HepG2 (cell line): ENCODE measurements at regions not wholly inside any gene's neighbourhood (a gene's known extent, or its start where the extent isn't known, plus 50 kb on each side); places are given as distances from the start of the nearest gene placed in this dataset.

ENCODE experiments used
- ATAC-seq: fragments of 200-7000 bp; cut with Tn5 transposase; 3 replicates; pipeline ENCODE4 v1.9.1; 2020; ENCODE audit warnings: mild to moderate bottlenecking, moderate library complexity
- BruUV-seq: library from RNA; stranded (reverse); fragments of 400-500 nt; replicated peaks from 2 replicates; lab custom pipeline; 2021; lab: Mats Ljungman, UMichigan
- CTCF ChIA-PET: fragments of 300-600 bp; formaldehyde crosslinking; extraction: SDS; loops from one replicate; lab custom pipeline; 2021; ENCODE audit warnings: low total read pairs, inconsistent platforms, low intra/inter-chr PET ratio; lab: Yijun Ruan, JAX
- POLR2A ChIA-PET: fragments of 350-600 bp; sonication (Branson Sonifier 250); formaldehyde crosslinking; loops from one replicate; lab custom pipeline; 2020; ENCODE audit warnings: antibody characterized with exemption, inconsistent platforms; lab: Yijun Ruan, JAX
- DNase-seq: peaks from one replicate; pipeline ENCODE4 v3.0.0-alpha.2; 2015; ENCODE audit warnings: low spot score
- FAIRE-seq: peaks from 3 replicates; lab custom pipeline; 2011; peaks lifted over from hg19 to GRCh38; lab: Jason Lieb, UNC
- H2AFZ ChIP-seq: one replicate; pipeline ENCODE4 v1.6.1; 2011; ENCODE audit warnings: low read length, inconsistent platforms
- H3K27ac ChIP-seq: fragments of 300-600 bp; 3 replicates; pipeline ENCODE4 v1.8.0; 2011; ENCODE audit warnings: mixed run types, mild to moderate bottlenecking, mixed read lengths, low read length, inconsistent platforms; ENCODE audit not compliant: insufficient read depth; ENCODE audit errors: extremely low read length
- H3K27me3 ChIP-seq, 2 experiments: fragments of 200-600 bp in 1 of 2; 2 replicates in 1 of 2; 3 replicates in 1 of 2; pipeline versions ENCODE4 v1.6.0 to v1.8.0; 2011; ENCODE audit warnings: low read length in 2 of 2, mild to moderate bottlenecking in 2 of 2, moderate library complexity in 2 of 2, inconsistent platforms in 1 of 2; ENCODE audit not compliant: insufficient read depth in 2 of 2, control insufficient read depth in 1 of 2
- H3K36me3 ChIP-seq, 2 experiments: fragments of 200-600 bp in 1 of 2; replicated peaks in 1 of 2; 2 replicates in 1 of 2; 3 replicates in 1 of 2; pipeline versions ENCODE4 v1.5.1 to v1.8.0; 2011; ENCODE audit warnings: low read length in 2 of 2, inconsistent platforms in 1 of 2; ENCODE audit not compliant: insufficient read depth in 2 of 2, control insufficient read depth in 1 of 2
- H3K4me1 ChIP-seq: 2 replicates; pipeline ENCODE4 v1.5.1; 2012; ENCODE audit warnings: low read length, inconsistent platforms; ENCODE audit not compliant: insufficient read depth
- H3K4me2 ChIP-seq: 2 replicates; pipeline ENCODE4 v1.6.0; 2011; ENCODE audit warnings: low read depth, low read length, inconsistent platforms
- H3K4me3 ChIP-seq, 3 experiments: fragments of 200-600 bp in 1 of 3; sonication (generic), shearing (Covaris generic) in 1 of 3; replicated peaks in 1 of 3; 2 replicates each; pipeline ENCODE4 v1.5.1; 2011 to 2016; ENCODE audit warnings: low read length in 3 of 3, inconsistent platforms in 2 of 3, low read depth in 2 of 3, mild to moderate bottlenecking in 2 of 3, control low read depth in 1 of 3, mixed read lengths in 1 of 3; ENCODE audit not compliant: insufficient read depth in 1 of 3
- H3K79me2 ChIP-seq: one replicate; pipeline ENCODE4 v1.6.1; 2011; ENCODE audit warnings: low read length, inconsistent platforms; ENCODE audit not compliant: insufficient read depth
- H3K9ac ChIP-seq: 2 replicates; pipeline ENCODE4 v1.6.0; 2011; ENCODE audit warnings: mild to moderate bottlenecking, low read depth, low read length, inconsistent platforms; ENCODE audit not compliant: insufficient read depth
- H3K9me3 ChIP-seq: 2 replicates; pipeline ENCODE4 v1.5.1; 2012; ENCODE audit warnings: mild to moderate bottlenecking, low read length
- H4K20me1 ChIP-seq: 2 replicates; pipeline ENCODE4 v1.6.0; 2011; ENCODE audit warnings: inconsistent platforms, mild to moderate bottlenecking, low read length, moderate library complexity; ENCODE audit not compliant: insufficient read depth
- GTF3A ChIP-seq: sonication (generic); formaldehyde crosslinking; conservative IDR thresholded peaks from 2 replicates; pipeline ENCODE4 v1.4.0; 2020; ENCODE audit warnings: mild to moderate bottlenecking, missing genetic modification reagents
- NFYC ChIP-seq: IDR thresholded peaks from 2 replicates; pipeline ENCODE4 v1.6.1; 2016; ENCODE audit warnings: missing genetic modification reagents, missing compliant biosample characterization
- ZNF235 ChIP-seq: sonication (generic); formaldehyde crosslinking; IDR thresholded peaks from 2 replicates; pipeline ENCODE4 v1.8.1; 2023; ENCODE audit warnings: mild to moderate bottlenecking, missing genetic modification reagents, borderline replicate concordance
- ZNF256 ChIP-seq: sonication (generic); formaldehyde crosslinking; conservative IDR thresholded peaks from 2 replicates; pipeline ENCODE4 v1.4.0; 2020; ENCODE audit warnings: missing genetic modification reagents
- ZNF337 ChIP-seq: sonication (generic); formaldehyde crosslinking; IDR thresholded peaks from 2 replicates; pipeline ENCODE4 v1.5.1; 2020; ENCODE audit warnings: missing genetic modification reagents, low read depth, mild to moderate bottlenecking, borderline replicate concordance
- ZNF577 ChIP-seq: sonication (generic); formaldehyde crosslinking; IDR thresholded peaks from 2 replicates; pipeline ENCODE4 v1.4.0; 2020; ENCODE audit warnings: mild to moderate bottlenecking, low read depth, missing genetic modification reagents, borderline replicate concordance
- ZNF749 ChIP-seq: sonication (generic); formaldehyde crosslinking; IDR thresholded peaks from 2 replicates; pipeline ENCODE4 v1.8.0; 2022; ENCODE audit warnings: mild to moderate bottlenecking, missing genetic modification reagents, moderate library complexity, borderline replicate concordance
- ZNF75D ChIP-seq: sonication (generic); formaldehyde crosslinking; IDR thresholded peaks from 2 replicates; pipeline ENCODE4 v1.8.1; 2023; ENCODE audit warnings: missing genetic modification reagents, mild to moderate bottlenecking, borderline replicate concordance
- ZNF83 ChIP-seq: sonication (generic); formaldehyde crosslinking; IDR thresholded peaks from 2 replicates; pipeline ENCODE4 v1.4.0; 2020; ENCODE audit warnings: missing genetic modification reagents, mild to moderate bottlenecking, borderline replicate concordance
- WGBS: methylation state at CpG from one replicate; pipeline ENCODE4 v1.1.6; 2017; ENCODE audit warnings: low lambda C conversion rate; 5-methylcytosine and 5-hydroxymethylcytosine counted together
- in situ Hi-C: cut with HindIII; loops from 2 replicates; pipeline ENCODE4 v1.10.0; 2017; ENCODE audit warnings: low pct_unique_long_range_greater_than_20kb; ENCODE audit not compliant: extremely low pct_ligation_motif_present
- intact Hi-C: fragments of 100-400 bp; cut with micrococcal nuclease; formaldehyde crosslinking; loops from one replicate; pipeline ENCODE4 v1.10.0; 2022; ENCODE audit not compliant: unreplicated experiment
- TF ChIP-seq, protein P1 (sequence below): sonication (generic); formaldehyde crosslinking; IDR thresholded peaks from 2 replicates; pipeline ENCODE4 v1.8.0; 2022; ENCODE audit warnings: low read depth, missing genetic modification reagents
- TF ChIP-seq, protein P2 (sequence below): sonication (generic); formaldehyde crosslinking; conservative IDR thresholded peaks from 2 replicates; pipeline ENCODE4 v1.8.0; 2022; ENCODE audit warnings: missing genetic modification reagents
- TF ChIP-seq, protein P3 (sequence below): sonication (generic); formaldehyde crosslinking; IDR thresholded peaks from 2 replicates; pipeline ENCODE4 v1.4.0; 2020; ENCODE audit warnings: mild to moderate bottlenecking, missing genetic modification reagents

DNA sequence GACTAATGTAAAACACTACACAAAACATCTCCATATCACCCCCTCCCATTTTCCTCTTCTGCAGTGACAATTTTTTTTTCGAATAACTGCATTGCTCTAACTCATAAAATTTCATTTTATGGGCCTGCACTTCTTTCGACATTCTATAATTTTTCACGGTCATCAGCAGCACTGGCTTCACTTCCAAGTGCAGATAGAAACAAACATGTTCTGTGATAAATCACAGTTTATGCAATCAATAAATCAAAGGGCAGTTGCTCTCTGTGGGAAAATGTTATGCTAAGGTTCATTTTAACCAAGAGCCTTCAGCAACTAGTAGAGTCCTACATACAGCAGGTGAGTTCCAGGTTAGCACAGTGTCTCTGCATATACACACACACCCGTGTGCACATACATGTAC is 100.1 kb downstream of the GPAM start (continued):
- TF ChIP-seq ZNF577 (CRISPR knock-in tag), result no peak
- no peak for TF ChIP-seq GTF3A (CRISPR knock-in tag)
- TF ChIP-seq, all 625 proteins: peak for 0

DNA sequence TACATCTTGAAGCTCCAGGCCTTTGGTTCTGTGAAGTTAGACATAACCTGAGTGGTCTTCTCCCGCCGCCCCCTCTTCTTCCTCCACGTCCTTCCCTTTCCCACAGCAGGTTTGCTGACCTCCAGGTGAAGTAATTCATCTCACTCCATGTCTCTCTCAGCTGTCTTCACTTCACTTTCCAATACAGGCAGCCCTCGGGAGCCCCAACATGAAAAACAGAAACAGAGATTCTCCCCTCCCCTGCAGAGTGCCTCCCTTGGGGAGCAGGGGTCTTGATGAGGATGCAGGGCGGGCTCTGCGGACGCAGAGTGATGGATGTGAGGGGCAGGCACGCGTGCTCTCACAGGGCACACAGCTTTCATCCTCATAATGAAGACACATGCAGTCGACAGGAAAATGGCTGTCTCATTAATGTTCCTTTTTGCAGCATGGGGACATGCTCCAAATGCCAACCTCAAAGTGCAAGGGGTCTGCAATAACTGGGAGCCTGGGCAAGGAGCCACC is 95.6 kb downstream of the GPAM start:
- ATAC-seq, result no peak
- POLR2A ChIA-PET, result no interaction called here

DNA sequence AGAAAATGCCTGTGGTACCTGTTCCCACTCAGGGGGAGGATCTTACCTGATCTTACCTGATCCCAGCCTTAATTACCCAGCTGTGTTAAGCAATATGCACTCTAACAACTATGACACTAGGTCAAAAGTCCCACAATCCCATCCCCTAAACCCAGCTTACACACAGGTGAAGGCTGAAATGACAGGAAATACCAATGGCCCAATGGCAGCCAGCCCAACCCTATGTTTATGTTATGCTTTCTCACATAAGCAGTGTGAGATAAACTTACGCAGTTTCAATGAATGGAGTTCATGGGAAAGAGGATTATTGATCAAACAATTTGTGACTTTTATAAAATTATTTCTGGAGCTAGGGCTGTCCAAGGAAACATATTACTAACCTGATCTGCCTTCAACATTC is 91.9 kb downstream of the GPAM start:
- intact Hi-C loops, result no loop called here
- POLR2A ChIA-PET, result no interaction called here
- ATAC-seq, result no peak

More for the DNA sequence above, 95.6 kb downstream of the GPAM start:
- no peaks in the 10 kb centered on the region for H3K79me2 ChIP-seq
- no peaks in the 10 kb centered on the region for H3K9me3 ChIP-seq
- no peak overlapping the region for H3K9ac ChIP-seq
- no peak for DNase-seq
- no TSS peak for BruUV-seq
- no peak overlapping the region for H3K4me2 ChIP-seq
- FAIRE-seq, result no peak
- H2AFZ ChIP-seq, result no peak overlapping the region
- TF ChIP-seq ZNF235 (no peak), ZNF83 (no peak), ZNF75D (CRISPR knock-in tag) (no peak)
- TF ChIP-seq, protein P1, sequence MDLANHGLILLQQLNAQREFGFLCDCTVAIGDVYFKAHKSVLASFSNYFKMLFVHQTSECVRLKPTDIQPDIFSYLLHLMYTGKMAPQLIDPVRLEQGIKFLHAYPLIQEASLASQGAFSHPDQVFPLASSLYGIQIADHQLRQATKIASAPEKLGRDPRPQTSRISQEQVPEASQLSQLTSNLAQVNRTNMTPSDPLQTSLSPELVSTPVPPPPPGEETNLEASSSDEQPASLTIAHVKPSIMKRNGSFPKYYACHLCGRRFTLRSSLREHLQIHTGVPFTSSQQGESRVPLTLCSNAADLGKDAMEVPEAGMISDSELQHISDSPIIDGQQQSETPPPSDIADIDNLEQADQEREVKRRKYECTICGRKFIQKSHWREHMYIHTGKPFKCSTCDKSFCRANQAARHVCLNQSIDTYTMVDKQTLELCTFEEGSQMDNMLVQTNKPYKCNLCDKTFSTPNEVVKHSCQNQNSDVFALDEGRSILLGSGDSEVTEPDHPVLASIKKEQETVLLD (CRISPR knock-in tag), result no peak
- intact Hi-C loops, result no loop called here
- H3K27ac ChIP-seq, result no peak overlapping the region
- CTCF ChIA-PET, result no interaction called here
- H3K4me3 ChIP-seq, result no peak overlapping the region
- in situ Hi-C loops, result no loop called here
- H3K4me1 ChIP-seq, result no peaks in the 10 kb centered on the region
- no peaks in the 10 kb centered on the region for H3K36me3 ChIP-seq
- WGBS, result 79% methylated on average over 10 of the region's 10 CpGs
- H4K20me1 ChIP-seq, result no peaks in the 10 kb centered on the region
- no peaks in the 10 kb centered on the region for H3K27me3 ChIP-seq

More for the DNA sequence above, 91.9 kb downstream of the GPAM start:
- no peaks in the 10 kb centered on the region for H3K79me2 ChIP-seq
- 88% methylated on average over 1 of the region's 1 CpG for WGBS
- H2AFZ ChIP-seq, result no peak overlapping the region
- DNase-seq, result no peak
- H3K4me1 ChIP-seq, result no peaks in the 10 kb centered on the region
- in situ Hi-C loops, result no loop called here
- H3K4me3 ChIP-seq, result no peak overlapping the region
- no peaks in the 10 kb centered on the region for H4K20me1 ChIP-seq
- CTCF ChIA-PET, result no interaction called here
- TF ChIP-seq ZNF749 (CRISPR knock-in tag) (no peak), ZNF337 (no peak), ZNF256 (CRISPR knock-in tag) (no peak), NFYC (CRISPR knock-in tag) (no peak)
- TF ChIP-seq, protein P2, sequence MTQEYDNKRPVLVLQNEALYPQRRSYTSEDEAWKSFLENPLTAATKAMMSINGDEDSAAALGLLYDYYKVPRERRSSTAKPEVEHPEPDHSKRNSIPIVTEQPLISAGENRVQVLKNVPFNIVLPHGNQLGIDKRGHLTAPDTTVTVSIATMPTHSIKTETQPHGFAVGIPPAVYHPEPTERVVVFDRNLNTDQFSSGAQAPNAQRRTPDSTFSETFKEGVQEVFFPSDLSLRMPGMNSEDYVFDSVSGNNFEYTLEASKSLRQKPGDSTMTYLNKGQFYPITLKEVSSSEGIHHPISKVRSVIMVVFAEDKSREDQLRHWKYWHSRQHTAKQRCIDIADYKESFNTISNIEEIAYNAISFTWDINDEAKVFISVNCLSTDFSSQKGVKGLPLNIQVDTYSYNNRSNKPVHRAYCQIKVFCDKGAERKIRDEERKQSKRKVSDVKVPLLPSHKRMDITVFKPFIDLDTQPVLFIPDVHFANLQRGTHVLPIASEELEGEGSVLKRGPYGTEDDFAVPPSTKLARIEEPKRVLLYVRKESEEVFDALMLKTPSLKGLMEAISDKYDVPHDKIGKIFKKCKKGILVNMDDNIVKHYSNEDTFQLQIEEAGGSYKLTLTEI (CRISPR knock-in tag), result no peak
- TF ChIP-seq, protein P3, sequence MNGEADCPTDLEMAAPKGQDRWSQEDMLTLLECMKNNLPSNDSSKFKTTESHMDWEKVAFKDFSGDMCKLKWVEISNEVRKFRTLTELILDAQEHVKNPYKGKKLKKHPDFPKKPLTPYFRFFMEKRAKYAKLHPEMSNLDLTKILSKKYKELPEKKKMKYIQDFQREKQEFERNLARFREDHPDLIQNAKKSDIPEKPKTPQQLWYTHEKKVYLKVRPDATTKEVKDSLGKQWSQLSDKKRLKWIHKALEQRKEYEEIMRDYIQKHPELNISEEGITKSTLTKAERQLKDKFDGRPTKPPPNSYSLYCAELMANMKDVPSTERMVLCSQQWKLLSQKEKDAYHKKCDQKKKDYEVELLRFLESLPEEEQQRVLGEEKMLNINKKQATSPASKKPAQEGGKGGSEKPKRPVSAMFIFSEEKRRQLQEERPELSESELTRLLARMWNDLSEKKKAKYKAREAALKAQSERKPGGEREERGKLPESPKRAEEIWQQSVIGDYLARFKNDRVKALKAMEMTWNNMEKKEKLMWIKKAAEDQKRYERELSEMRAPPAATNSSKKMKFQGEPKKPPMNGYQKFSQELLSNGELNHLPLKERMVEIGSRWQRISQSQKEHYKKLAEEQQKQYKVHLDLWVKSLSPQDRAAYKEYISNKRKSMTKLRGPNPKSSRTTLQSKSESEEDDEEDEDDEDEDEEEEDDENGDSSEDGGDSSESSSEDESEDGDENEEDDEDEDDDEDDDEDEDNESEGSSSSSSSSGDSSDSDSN, result no peak
- TF ChIP-seq, all 625 proteins: peak for 0
- Histone ChIP-seq H3K9ac (no peak overlapping the region), H3K4me2 (no peak overlapping the region), H3K36me3 (no peaks in the 10 kb centered on the region), H3K27me3 (no peaks in the 10 kb centered on the region), H3K9me3 (no peaks in the 10 kb centered on the region), H3K27ac (no peak overlapping the region)
- no TSS peak for BruUV-seq
- no peak for FAIRE-seq
